PC-9 (cell line): ENCODE measurements at regions not wholly inside any gene's neighbourhood (a gene's known extent, or its start where the extent isn't known, plus 50 kb on each side); places are given as distances from the start of the nearest gene placed in this dataset.

Source experiments
- BruUV-seq: library from RNA; stranded (reverse); fragments of 400-500 nt; replicated peaks from 2 replicates; lab custom pipeline; 2021; lab: Mats Ljungman, UMichigan
- CTCF ChIA-PET: fragments of 300-600 bp; sonication (Branson Sonifier 250); formaldehyde crosslinking; loops from one replicate; lab custom pipeline; 2022; ENCODE audit warnings: antibody characterized with exemption; lab: Charles Lee
- POLR2A ChIA-PET: fragments of 300-600 bp; sonication (Branson Sonifier 250); formaldehyde crosslinking; loops from one replicate; lab custom pipeline; 2022; ENCODE audit warnings: antibody characterized with exemption; ENCODE audit not compliant: unreplicated experiment; lab: Charles Lee
- DNase-seq, 2 experiments: peaks; one replicate each; pipeline versions ENCODE4 v3.0.0 to v3.0.0-alpha.2; 2015 to 2022; ENCODE audit warnings: mixed read lengths in 1 of 2
- H2AFZ ChIP-seq: fragments of 200-600 bp; sonication (generic); 2 replicates; pipeline ENCODE4 v1.8.1; 2017; ENCODE audit warnings: antibody characterized with exemption
- H3F3A ChIP-seq: fragments of 200-600 bp; sonication (generic); 2 replicates; pipeline ENCODE4 v1.8.1; 2017; ENCODE audit warnings: antibody characterized with exemption, mild to moderate bottlenecking, low read depth; ENCODE audit not compliant: insufficient read depth
- H3K27ac ChIP-seq: fragments of 200-600 bp; sonication (generic); 2 replicates; pipeline ENCODE4 v1.6.1; 2016; ENCODE audit warnings: mixed run types
- H3K27me3 ChIP-seq: fragments of 200-600 bp; sonication (generic); 2 replicates; pipeline ENCODE4 v1.6.1; 2016; ENCODE audit warnings: low read depth, mixed run types; ENCODE audit not compliant: insufficient read depth
- H3K36me3 ChIP-seq: fragments of 200-600 bp; sonication (generic); 2 replicates; pipeline ENCODE4 v1.6.1; 2016; ENCODE audit warnings: low read depth, mixed run types
- H3K4me1 ChIP-seq: fragments of 200-600 bp; sonication (generic); replicated peaks from 2 replicates; pipeline ENCODE4 v1.6.1; 2016; ENCODE audit warnings: mixed run types; ENCODE audit not compliant: insufficient read depth
- H3K4me2 ChIP-seq: fragments of 200-600 bp; sonication (generic); 2 replicates; pipeline ENCODE4 v1.6.1; 2017; ENCODE audit warnings: mixed run types
- H3K4me3 ChIP-seq: fragments of 200-600 bp; sonication (generic); 2 replicates; pipeline ENCODE4 v1.6.1; 2016; ENCODE audit warnings: mixed run types
- H3K79me2 ChIP-seq: fragments of 200-600 bp; sonication (generic); 2 replicates; pipeline ENCODE4 v1.6.1; 2017; ENCODE audit warnings: low read depth, mixed run types
- H3K9me2 ChIP-seq: fragments of 200-600 bp; sonication (generic); 2 replicates; pipeline ENCODE4 v1.8.1; 2017; ENCODE audit warnings: mild to moderate bottlenecking; ENCODE audit not compliant: insufficient read depth
- H3K9me3 ChIP-seq: fragments of 200-600 bp; sonication (generic); 2 replicates; pipeline ENCODE4 v1.8.1; 2016; ENCODE audit warnings: low read depth; ENCODE audit not compliant: insufficient read depth
- H4K20me1 ChIP-seq: fragments of 200-600 bp; sonication (generic); 2 replicates; pipeline ENCODE4 v1.8.1; 2017; ENCODE audit not compliant: insufficient read depth
- EZH2 ChIP-seq: fragments of 200-600 bp; sonication (generic); IDR thresholded peaks from 2 replicates; pipeline ENCODE4 v1.8.0; 2017; ENCODE audit warnings: antibody characterized with exemption, low read depth
- intact Hi-C: fragments of 100-400 bp; cut with micrococcal nuclease; formaldehyde crosslinking; loops from one replicate; pipeline ENCODE4 v1.10.0; 2022; ENCODE audit not compliant: unreplicated experiment
- TF ChIP-seq, protein P1 (sequence below): fragments of 200-600 bp; sonication (generic); conservative IDR thresholded peaks from 2 replicates; pipeline ENCODE4 v1.6.1; 2017; ENCODE audit warnings: mixed run types, antibody characterized with exemption, mild to moderate bottlenecking, moderate library complexity

DNA sequence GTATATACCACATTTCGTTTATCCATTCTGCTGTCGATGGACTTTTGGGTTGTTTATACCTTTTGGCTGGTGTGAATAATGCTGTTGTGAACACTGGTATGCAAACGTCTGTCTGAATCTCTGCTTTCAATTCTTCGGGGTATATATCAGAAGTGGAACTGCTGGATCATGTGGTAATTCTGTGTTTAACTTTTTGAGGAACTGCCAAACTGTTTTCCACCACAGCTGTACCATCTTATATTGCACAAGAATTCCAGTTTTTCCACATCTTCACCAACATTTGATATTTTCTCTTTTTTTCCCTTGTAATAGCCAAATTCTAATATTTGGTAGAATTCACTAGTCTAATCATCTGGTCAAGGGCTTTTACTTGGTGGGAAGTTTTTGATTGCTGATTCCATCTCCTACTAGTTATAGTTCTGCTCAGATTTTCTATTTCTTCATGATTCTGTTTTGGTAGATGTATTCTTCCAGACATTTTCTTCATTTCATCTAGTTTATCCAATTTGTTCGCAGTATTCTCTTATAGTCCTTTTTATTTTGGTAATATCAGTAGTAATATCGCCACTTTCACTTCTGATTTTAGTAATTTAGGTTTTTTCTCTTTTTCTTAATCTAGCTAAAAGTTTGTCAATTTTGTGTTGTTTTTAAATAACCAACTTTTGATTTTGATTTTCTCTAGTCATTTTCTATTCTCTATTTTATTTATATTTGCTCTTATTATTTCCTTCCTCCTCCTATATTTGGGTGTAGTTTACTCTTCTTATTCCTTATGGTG, 271.2 kb downstream of the ZEB1 start:
- Histone ChIP-seq H3K9me3 (no peaks in the 10 kb centered on the region), H3K27ac (no peak overlapping the region), H3K4me2 (no peak overlapping the region), H3K27me3 (no peaks in the 10 kb centered on the region), H3K4me1 (no peaks in the 10 kb centered on the region), H3K4me3 (no peak overlapping the region), H3F3A (no peaks in the 10 kb centered on the region), H3K36me3 (no peaks in the 10 kb centered on the region), H3K9me2 (no peaks in the 10 kb centered on the region), H2AFZ (no peak overlapping the region), H4K20me1 (no peaks in the 10 kb centered on the region), H3K79me2 (no peaks in the 10 kb centered on the region)
- DNase-seq, result no peak
- ChIA-PET CTCF (interaction anchor here (0.6 kb wide), 1 partner anchor 807 kb away, joined by 4 read pairs; no protein-coding TSS in a partner anchor), POLR2A (no interaction called here)
- BruUV-seq, result no TSS peak
- TF ChIP-seq, protein P1, sequence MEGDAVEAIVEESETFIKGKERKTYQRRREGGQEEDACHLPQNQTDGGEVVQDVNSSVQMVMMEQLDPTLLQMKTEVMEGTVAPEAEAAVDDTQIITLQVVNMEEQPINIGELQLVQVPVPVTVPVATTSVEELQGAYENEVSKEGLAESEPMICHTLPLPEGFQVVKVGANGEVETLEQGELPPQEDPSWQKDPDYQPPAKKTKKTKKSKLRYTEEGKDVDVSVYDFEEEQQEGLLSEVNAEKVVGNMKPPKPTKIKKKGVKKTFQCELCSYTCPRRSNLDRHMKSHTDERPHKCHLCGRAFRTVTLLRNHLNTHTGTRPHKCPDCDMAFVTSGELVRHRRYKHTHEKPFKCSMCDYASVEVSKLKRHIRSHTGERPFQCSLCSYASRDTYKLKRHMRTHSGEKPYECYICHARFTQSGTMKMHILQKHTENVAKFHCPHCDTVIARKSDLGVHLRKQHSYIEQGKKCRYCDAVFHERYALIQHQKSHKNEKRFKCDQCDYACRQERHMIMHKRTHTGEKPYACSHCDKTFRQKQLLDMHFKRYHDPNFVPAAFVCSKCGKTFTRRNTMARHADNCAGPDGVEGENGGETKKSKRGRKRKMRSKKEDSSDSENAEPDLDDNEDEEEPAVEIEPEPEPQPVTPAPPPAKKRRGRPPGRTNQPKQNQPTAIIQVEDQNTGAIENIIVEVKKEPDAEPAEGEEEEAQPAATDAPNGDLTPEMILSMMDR, result no peak
- no peak for TF ChIP-seq EZH2
- intact Hi-C loops, result no loop called here

DNA sequence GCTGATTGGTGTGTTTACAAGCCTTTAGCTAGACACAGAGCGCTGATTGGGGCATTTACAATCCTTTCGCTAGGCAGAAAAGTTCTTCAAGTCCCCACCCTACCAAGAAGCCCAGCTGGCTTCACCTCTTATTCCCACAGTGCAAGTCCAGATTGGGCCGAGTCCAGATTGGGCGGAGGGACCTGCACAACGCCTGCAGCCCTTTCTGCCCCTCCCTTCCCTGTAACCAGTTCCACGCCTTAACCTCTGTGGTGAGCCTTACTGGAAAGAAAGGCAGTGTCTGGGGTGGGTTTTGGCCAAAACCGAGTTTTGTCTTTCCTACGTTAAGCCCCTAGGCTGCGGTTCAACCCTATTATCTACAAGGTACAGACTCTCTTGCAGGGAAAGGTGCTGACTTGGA, 268.7 kb downstream of the ZEB1 start:
- H3K79me2 ChIP-seq, result no peaks in the 10 kb centered on the region
- ChIA-PET POLR2A (interaction anchor here (0.6 kb wide), 1 partner anchor 51 kb away, joined by 3 read pairs; no protein-coding TSS in a partner anchor), CTCF (no interaction called here)
- no TSS peak for BruUV-seq
- no peak overlapping the region for H3K4me2 ChIP-seq
- peaks cover 8% of the 10 kb centered on the region for H3K4me1 ChIP-seq
- no peak overlapping the region for H3K27ac ChIP-seq
- H3F3A ChIP-seq, result no peaks in the 10 kb centered on the region
- H3K4me3 ChIP-seq, result no peak overlapping the region
- no peaks in the 10 kb centered on the region for H3K9me3 ChIP-seq
- H2AFZ ChIP-seq, result no peak overlapping the region
- H4K20me1 ChIP-seq, result no peaks in the 10 kb centered on the region
- TF ChIP-seq, protein P1, result no peak
- no peak for TF ChIP-seq EZH2
- H3K9me2 ChIP-seq, result no peaks in the 10 kb centered on the region
- H3K36me3 ChIP-seq, result no peaks in the 10 kb centered on the region
- H3K27me3 ChIP-seq, result no peaks in the 10 kb centered on the region
- no peak for DNase-seq
- intact Hi-C loops, result no loop called here

DNA sequence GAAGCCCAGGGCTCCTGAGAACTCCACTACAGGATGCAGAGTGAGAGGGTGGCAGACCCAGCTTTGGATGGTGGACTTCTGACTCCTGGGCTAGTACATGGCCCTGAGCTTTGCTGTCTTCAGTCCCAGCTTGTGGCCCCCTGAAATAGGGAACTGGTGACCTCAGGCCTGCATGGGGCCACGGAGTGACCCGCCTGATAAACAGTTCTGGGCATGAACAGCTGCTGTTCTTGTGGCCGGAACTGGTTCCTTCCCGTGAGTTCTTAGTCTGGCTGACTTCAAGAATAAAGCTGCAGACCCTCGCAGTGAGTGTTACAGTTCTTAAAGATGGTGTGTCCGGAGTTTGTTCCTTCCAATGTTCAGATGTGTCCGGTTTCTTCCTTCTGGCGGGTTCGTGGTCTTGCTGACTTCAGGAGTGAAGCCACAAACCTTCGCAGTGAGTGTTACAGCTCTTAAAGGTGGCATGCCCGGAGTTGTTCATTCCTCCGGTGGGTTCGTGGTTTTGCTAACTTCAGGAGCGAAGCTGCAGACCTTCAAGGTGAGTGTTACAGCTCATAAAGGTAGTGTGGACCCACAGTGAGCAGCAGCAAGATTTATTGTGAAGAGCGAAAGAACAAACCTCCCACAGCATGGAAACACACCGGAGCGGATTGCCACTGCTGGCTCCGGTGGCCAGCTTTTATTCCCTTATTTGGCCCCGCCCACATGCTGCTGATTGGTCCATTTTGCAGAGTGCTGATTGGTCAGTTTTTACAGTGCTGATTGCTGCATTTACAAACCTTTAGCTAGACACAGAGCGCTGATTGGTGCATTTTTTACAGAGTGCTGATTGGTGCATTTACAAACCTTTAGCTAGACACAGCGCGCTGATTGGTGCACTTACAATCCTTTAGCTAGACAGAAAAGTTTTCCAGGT, 268.0 kb downstream of the ZEB1 start:
- H3K27ac ChIP-seq, result no peak overlapping the region
- H3K4me1 ChIP-seq, result peaks cover 15% of the 10 kb centered on the region
- H3K9me2 ChIP-seq, result no peaks in the 10 kb centered on the region
- no peak overlapping the region for H3K4me3 ChIP-seq
- intact Hi-C loops, result no loop called here
- no peak overlapping the region for H2AFZ ChIP-seq
- no peak overlapping the region for H3K4me2 ChIP-seq
- H3F3A ChIP-seq, result no peaks in the 10 kb centered on the region
- CTCF ChIA-PET, result interaction anchor here (0.7 kb wide), 1 partner anchor 555 kb away, joined by 3 read pairs; no protein-coding TSS in a partner anchor
- BruUV-seq, result no TSS peak
- H4K20me1 ChIP-seq, result no peaks in the 10 kb centered on the region
- no peaks in the 10 kb centered on the region for H3K27me3 ChIP-seq
- POLR2A ChIA-PET, result interaction anchor here (0.6 kb wide), 1 partner anchor 50 kb away, joined by 3 read pairs; no protein-coding TSS in a partner anchor
- no peaks in the 10 kb centered on the region for H3K36me3 ChIP-seq
- DNase-seq, result no peak
- no peaks in the 10 kb centered on the region for H3K9me3 ChIP-seq
- no peaks in the 10 kb centered on the region for H3K79me2 ChIP-seq
- TF ChIP-seq, protein P1, result no peak
- no peak for TF ChIP-seq EZH2
